ENCODE measurements at regions not wholly inside any gene's neighbourhood (a gene's known extent, or its start where the extent isn't known, plus 50 kb on each side); places are given as distances from the start of the nearest gene placed in this dataset.

DNA sequence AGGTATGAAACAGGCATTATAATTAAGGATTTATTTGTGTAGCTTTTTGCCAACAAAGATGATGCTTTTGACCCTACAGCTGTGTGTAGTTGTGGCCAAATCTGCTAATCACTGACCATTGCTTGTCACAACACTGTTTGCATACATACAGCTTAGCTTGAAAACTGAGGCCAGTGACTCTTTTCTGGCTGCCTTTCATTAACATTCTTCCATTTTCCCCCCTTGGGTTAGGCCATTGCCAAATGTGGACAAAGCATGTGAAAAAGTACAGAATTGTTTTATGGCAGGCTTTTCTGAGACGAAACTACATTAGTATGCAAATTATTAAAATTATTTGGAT lies 263.3 kb downstream of the SLC16A7 start:
- TF ChIP-seq CTCF (IDR thresholded peaks at IDR 0.05; ENCODE audit: extremely low read depth, missing control alignments), result no peak
- no peak for DNase-seq (ENCODE audit: low spot score)

DNA sequence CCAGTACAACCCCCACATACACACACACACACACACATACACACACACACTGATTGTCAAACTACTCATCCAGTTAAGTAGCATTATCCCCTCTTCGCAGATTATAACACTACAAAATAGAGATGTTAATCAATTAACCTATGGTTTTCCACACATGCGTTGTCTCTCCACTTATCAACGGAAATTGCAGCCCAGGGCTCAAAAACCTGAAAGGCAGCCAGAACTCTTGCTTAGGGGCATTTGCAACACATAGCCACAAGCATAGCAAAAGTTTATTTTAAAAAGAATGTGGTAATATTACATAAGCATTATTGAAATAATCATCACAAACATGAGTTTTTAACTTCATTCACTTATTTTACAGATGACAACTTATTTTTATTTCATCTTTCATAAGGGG lies 265.8 kb downstream of the SLC16A7 start:
- TF ChIP-seq CTCF (IDR thresholded peaks at IDR 0.05; ENCODE audit: extremely low read depth, missing control alignments), result no peak
- no peak for DNase-seq (ENCODE audit: low spot score)

GRCh38 chr12:59867055-59867454 lies 271.2 kb downstream of the SLC16A7 start:
- DNase-seq (ENCODE audit: low spot score), result no peak
- no peak for TF ChIP-seq CTCF (IDR thresholded peaks at IDR 0.05; ENCODE audit: extremely low read depth, missing control alignments)

DNA sequence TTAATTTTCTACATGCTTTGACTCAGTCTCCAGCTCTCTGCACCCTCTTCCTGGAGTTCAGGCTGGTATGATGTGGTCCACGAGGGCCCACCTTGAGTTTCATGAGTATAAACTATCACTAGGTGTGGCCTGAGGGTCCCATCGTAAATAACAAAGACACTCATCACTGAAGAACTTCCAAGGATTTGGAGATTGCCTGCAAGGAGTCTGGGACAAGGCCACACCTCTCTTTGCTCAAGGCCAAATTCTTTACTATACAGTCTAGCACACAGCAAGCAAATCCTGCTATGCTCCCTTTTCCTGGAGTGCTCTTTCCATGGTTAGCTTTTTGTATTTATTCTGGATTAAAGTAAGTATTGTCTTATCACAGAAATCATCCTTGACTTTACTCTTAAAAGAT lies 271.9 kb downstream of the SLC16A7 start:
- DNase-seq (ENCODE audit: low spot score), result no peak
- no peak for TF ChIP-seq CTCF (IDR thresholded peaks at IDR 0.05; ENCODE audit: extremely low read depth, missing control alignments)

- TF ChIP-seq CTCF (IDR thresholded peaks at IDR 0.05; ENCODE audit: extremely low read depth, missing control alignments), result no peak
- DNase-seq (ENCODE audit: low spot score), result no peak
These were observed 275.9 kb downstream of the SLC16A7 start for GRCh38 chr12:59871779-59872178.

GRCh38 chr12:59873136-59873535 lies 277.3 kb downstream of the SLC16A7 start:
- DNase-seq (ENCODE audit: low spot score), result no peak
- no peak for TF ChIP-seq CTCF (IDR thresholded peaks at IDR 0.05; ENCODE audit: extremely low read depth, missing control alignments)

GRCh38 chr12:59874781-59875180 lies 279.0 kb downstream of the SLC16A7 start:
- TF ChIP-seq CTCF (IDR thresholded peaks at IDR 0.05; ENCODE audit: extremely low read depth, missing control alignments), result no peak
- DNase-seq (ENCODE audit: low spot score), result no peak

All from GM20000 (cell line).